ENCODE measurements at regions not wholly inside any gene's neighbourhood (a gene's known extent, or its start where the extent isn't known, plus 50 kb on each side); places are given as distances from the start of the nearest gene placed in this dataset.

- TF ChIP-seq USF2 (IDR thresholded peaks at IDR 0.05; ENCODE audit: low read depth, low read length) = no peak
- no peak for TF ChIP-seq USF2 (CRISPR knock-in tag; IDR thresholded peaks at IDR 0.05; ENCODE audit: borderline replicate concordance)
- TF ChIP-seq LCORL (IDR thresholded peaks at IDR 0.05) = no peak
- no peak for TF ChIP-seq LCORL (CRISPR knock-in tag; IDR thresholded peaks at IDR 0.05)
- TF ChIP-seq KAT8 (CRISPR knock-in tag; IDR thresholded peaks at IDR 0.05) = peak; percentile 48
- TF ChIP-seq RBAK (CRISPR knock-in tag; IDR thresholded peaks at IDR 0.05) = no peak
- peak; percentile 25; the same call in 1 of the 2 replicates for TF ChIP-seq SOX5 (CRISPR knock-in tag; IDR thresholded peaks at IDR 0.05; ENCODE audit: borderline replicate concordance)
- TF ChIP-seq BORCS8-MEF2B (CRISPR knock-in tag; IDR thresholded peaks at IDR 0.05) = no peak
- no peak for TF ChIP-seq ZNF558 (CRISPR knock-in tag; IDR thresholded peaks at IDR 0.05; ENCODE audit: borderline replicate concordance)
- no peak for TF ChIP-seq ZNF883 (CRISPR knock-in tag; IDR thresholded peaks at IDR 0.05; ENCODE audit: not compliant biosample characterization)
- peak; percentile 59; the same call in 1 of the 2 replicates for TF ChIP-seq ATF2 (CRISPR knock-in tag; IDR thresholded peaks at IDR 0.05)
- TF ChIP-seq ZMYM2 (CRISPR knock-in tag; IDR thresholded peaks at IDR 0.05) = no peak
- TF ChIP-seq NCOA5 (CRISPR knock-in tag; IDR thresholded peaks at IDR 0.05) = no peak
- TF ChIP-seq ZNF780A (CRISPR knock-in tag; IDR thresholded peaks at IDR 0.05) = no peak
- TF ChIP-seq ZFP1 (CRISPR knock-in tag; IDR thresholded peaks at IDR 0.05) = no peak
- TF ChIP-seq MAX (IDR thresholded peaks at IDR 0.05) = no peak
- TF ChIP-seq ZKSCAN5 (CRISPR knock-in tag; IDR thresholded peaks at IDR 0.05) = no peak
- no peak for TF ChIP-seq EEA1 (CRISPR knock-in tag; IDR thresholded peaks at IDR 0.05; ENCODE audit: borderline replicate concordance)
- 0 out of 2 replicates have a peak, but pooled peaks have one; percentile 30 for TF ChIP-seq MIER2 (CRISPR knock-in tag; IDR thresholded peaks at IDR 0.05)
- TF ChIP-seq NR2C2 (CRISPR knock-in tag; IDR thresholded peaks at IDR 0.05; ENCODE audit: borderline replicate concordance) = no peak
- TF ChIP-seq TBL1XR1 (IDR thresholded peaks at IDR 0.05; ENCODE audit: borderline replicate concordance, low read length, partially characterized antibody) = no peak
- TF ChIP-seq ZNF772 (CRISPR knock-in tag; IDR thresholded peaks at IDR 0.05) = no peak
- TF ChIP-seq UBTF (CRISPR knock-in tag; IDR thresholded peaks at IDR 0.05) = no peak
- TF ChIP-seq CREBL2 (CRISPR knock-in tag; IDR thresholded peaks at IDR 0.05; ENCODE audit: borderline replicate concordance) = no peak
- TF ChIP-seq E2F2 (CRISPR knock-in tag; IDR thresholded peaks at IDR 0.05; ENCODE audit: borderline replicate concordance) = no peak
Observed at GRCh38 chr2:217510771-217511291, 492.0 kb downstream of the TNS1 start (continued).
